NCI-H446 treated with DMSO at 0.1 percent for 48 hours (cell line): ENCODE measurements at regions not wholly inside any gene's neighbourhood (a gene's known extent, or its start where the extent isn't known, plus 50 kb on each side); places are given as distances from the start of the nearest gene placed in this dataset.
"Not testable (repeated sequence)": the region's sequence is repeated elsewhere in the genome, so short reads cannot be mapped to it uniquely, and the experiment has no call there.

Source experiments
- DNase-seq: peaks from one replicate; lab custom pipeline; 2025; lab: John Stamatoyannopoulos, UW

DNA sequence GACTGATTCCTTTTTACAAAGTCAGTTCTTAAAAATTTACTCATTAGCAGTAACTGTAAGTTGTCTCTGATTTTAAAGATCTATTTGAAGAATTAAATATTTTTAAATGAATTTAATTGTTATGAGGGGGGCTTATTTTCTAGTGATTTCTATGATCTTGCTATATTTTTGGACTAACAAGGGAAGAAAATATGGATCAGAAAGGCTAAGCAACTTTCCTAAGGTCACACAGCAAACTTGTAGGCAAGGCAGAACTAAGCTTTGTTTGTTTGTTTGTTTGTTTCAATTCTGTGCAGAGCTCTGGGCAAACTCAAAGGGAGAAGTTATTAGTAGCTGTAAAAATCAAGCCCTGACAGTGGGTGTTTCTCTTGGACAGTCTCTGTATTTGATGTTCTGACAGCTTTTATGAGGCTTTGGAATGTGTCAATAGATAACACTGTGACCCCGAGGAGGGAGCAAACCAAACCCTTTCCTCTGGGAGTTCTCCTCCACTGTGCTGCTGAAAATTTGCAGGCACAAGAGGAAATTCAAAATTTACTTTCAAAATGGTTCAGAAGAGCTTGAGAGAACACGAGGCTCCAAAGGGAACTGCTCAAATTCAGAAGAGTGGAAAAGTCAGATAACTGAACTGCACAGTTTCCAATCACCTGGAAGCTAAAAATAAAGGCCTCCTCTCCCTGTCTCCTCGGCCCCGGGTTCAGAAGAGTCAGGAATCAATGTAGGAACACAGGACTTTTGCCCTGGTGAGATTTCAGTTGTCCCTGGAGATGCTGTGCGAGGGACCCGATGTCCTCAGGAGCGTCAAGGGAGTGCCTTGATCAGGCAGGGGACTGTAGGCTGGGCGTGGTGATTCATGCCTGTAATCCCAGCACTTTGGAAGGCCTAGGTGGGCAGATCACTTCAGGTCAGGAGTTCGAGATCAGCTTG is 325.7 kb downstream of the GATA3 start:
- DNase-seq: no peak

GRCh38 chr10:8380833-8381496 is 326.5 kb downstream of the GATA3 start:
- DNase-seq: no peak

DNA sequence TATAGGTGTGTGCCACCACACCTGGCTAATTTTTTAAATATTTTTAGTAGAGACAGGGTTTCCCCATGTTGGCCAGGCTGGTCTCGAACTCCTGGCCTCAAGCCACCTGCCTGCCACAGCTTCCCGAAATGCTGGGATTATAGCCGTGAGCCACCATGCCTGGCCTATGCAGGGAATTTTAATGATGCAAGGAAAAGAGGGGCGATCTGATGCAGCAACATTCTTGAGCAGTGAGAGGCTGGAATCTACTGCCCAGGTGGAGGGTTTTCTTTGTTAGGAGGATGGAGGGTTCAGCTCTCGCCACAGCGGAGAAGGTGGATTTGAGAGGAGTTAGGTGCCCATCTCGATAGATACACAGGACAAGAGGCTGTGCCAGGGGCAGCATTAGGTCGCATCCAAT is 332.3 kb downstream of the GATA3 start:
- DNase-seq: no peak

GRCh38 chr10:8389630-8390029 is 335.1 kb downstream of the GATA3 start:
- no peak for DNase-seq

DNA sequence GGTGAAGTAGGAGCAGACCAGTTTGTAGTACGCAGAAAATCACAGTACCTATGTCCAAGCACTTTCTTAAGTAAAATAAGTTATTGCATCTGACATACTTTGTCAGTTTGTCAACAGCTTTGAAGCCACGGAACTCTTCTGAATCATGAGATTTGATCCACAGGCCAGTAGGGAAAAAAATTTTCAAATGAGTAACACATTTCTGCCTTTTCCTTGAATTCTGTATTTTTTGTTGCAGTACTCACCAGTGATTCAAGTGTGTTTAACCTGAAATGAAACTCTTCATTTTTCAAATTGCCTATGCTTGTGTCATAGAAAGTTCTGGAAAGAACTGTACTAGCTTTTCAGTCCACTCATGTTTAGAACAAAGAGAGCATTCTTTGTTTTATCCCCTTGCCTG is 337.7 kb downstream of the GATA3 start:
- no peak for DNase-seq

DNA sequence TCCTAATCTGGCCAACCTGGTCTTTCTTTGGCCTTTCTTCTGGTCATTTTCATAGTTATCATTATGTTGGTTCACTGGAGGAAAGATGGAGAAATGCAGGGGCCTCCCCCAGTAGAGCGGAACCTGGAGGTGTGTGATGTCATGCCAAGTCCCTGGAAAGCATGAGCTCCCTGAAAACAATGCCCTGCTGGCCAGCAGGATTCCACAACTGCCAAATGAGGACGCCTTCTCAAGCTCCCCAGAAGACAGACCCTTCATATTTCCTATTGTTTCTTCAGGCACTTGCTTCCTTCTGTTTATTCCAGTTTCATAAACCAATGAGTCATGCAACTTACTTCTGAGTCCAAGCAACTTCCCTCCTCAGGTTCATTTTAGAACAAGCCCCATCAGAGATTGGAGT is 339.0 kb downstream of the GATA3 start:
- DNase-seq: no peak

- DNase-seq: no peak
These were observed 342.2 kb downstream of the GATA3 start for GRCh38 chr10:8396675-8397074.

GRCh38 chr10:8398771-8399170 is 344.3 kb downstream of the GATA3 start:
- no peak for DNase-seq

- DNase-seq: no peak
These were observed 345.7 kb downstream of the GATA3 start for GRCh38 chr10:8400151-8400550.

- no peak for DNase-seq
These were observed 346.4 kb downstream of the GATA3 start for GRCh38 chr10:8400892-8401291.

- no peak for DNase-seq
These were observed 347.0 kb downstream of the GATA3 start for GRCh38 chr10:8401531-8401930.

DNA sequence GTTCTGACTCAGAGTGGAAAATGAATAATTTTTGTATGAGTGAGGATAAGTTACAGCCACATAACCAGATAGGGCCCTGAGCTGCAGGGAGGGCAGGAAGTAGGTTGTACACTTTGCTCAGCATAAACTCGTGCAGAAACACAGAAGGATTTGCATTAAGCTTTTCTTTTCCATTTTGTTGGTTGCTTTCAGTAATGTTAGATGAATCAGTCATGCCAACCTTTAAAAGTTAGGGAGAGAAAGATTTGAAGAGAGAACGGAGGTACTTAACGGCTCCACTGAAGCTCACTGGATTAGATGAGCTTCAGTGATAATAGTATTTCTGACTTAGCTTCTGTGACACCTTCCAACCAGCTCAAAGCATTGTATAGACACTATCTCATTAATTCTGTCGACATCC is 348.1 kb downstream of the GATA3 start:
- no peak for DNase-seq

DNA sequence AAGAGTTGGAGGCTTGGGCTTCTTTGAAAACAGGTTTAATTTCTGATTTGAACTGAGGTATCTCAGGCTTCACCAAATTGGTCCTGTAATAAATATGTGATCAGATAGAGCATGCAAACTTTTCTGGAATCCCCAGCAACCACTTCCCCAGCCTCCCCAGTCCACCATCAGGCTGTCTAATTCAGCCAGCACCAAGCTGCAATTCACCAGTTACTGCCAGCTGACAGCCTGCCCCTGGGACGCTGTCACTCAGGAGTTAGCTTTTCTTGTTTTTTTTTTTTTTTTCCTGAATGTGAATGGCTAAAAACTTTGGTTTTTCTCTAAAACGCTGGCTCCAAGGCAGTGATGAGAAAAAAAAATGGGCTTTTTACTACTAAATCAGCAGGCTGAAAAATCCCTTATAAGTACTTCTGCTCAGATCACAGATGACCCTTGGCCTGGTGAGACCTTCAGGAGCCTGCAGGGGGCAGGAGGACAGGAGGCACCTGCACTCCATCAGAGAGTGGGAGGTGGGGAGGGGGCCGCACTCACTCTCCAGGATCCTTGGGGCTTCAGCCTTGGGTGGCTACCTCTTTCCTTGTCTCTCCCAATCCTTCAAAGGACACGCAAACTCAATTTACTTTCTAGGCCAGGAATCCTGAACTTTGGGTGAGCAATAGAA is 349.4 kb downstream of the GATA3 start:
- DNase-seq: no peak

GRCh38 chr10:8404721-8405120 is 350.2 kb downstream of the GATA3 start:
- no peak for DNase-seq

GRCh38 chr10:8405596-8405995 is 351.1 kb downstream of the GATA3 start:
- DNase-seq: no peak

DNA sequence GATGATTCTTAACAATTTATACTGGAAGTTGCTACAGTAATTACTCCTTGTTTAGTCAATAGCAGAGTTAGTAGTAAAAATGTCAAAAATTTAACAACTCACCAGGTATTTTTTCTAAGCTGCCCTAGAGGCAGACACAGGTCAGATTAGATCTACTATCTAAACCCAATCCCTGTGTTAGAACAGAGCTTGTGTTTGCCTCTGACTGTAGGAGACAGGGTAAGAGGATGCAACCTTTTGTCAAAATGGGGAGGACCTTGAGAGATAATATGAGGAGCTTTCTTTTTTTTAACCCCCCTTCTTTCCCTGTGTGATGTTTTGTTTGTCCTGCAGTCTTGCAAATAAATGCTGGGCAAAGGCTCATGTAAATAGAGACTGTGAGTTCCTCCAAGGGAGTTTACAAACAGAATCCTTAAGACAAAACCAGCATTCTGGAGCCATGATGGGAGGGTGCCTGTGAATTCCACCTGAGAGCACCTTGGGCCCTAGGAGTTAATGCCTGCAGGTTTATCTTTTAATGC is 353.1 kb downstream of the GATA3 start:
- no peak for DNase-seq

DNA sequence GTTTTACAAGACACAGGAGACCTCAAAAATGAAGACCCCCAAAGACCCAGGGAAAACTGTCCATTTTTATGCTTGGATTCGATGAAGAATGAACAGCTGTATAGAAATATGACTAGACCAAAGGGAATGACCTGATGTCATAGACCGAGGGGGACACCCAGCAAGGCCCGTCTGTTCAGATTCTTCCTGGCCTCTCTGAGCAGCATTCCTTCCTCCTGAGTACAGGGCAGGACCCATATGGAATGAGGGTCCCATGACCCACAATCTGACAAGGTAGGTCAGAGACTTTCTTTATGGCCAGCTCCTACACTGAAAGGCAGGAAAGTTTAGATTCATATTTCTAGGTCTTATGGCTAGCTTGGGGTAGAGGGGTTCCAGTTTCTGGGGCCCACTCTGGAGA is 356.0 kb downstream of the GATA3 start:
- DNase-seq: no peak

DNA sequence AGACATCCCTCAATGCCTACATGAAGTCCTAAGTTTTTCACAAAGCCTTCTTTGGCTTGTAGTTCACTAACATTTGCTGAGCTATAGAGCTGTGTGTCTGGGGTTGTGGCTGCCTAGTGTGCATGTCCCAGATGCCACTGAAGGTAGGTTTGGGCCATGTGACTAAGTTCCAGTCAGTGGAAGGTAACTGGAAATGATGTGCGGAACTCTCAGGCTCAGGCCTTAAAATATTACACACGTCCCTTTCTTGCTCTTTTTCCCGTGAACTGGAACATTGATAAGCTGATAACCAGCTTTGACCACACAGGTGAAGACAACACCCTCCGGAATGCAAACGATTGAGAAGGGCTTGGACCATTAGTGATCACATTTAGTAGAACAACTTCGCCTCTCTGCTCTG is 358.1 kb downstream of the GATA3 start:
- no peak for DNase-seq

- DNase-seq: not testable (repeated sequence)
These were observed 360.5 kb downstream of the GATA3 start for GRCh38 chr10:8415029-8415428.

DNA sequence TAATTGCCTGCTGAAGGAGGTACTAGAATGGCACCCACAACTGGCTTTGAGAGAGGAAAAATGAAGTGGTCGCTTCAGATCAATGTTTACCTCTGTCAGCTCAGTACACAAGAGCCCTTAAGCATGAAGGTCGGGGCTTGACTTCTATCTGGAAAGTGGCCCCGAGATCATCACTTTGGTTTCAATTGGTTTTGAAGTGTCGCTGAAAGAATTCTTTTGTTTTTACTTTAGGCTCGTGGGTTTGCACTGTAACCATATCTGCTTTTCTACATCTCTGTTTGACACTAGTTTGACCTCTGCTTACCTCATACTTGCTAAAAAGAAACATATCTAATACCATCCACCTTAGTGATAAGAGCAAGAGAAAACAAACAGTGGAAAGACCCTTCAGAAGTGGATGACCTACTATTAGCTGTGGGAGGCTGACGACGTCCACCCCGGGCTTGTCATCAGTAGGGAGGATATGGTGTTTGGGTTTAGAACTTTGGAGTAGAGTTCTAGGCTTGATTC is 361.8 kb downstream of the GATA3 start:
- DNase-seq: no peak

GRCh38 chr10:8416760-8417159 is 362.3 kb downstream of the GATA3 start:
- no peak for DNase-seq

DNA sequence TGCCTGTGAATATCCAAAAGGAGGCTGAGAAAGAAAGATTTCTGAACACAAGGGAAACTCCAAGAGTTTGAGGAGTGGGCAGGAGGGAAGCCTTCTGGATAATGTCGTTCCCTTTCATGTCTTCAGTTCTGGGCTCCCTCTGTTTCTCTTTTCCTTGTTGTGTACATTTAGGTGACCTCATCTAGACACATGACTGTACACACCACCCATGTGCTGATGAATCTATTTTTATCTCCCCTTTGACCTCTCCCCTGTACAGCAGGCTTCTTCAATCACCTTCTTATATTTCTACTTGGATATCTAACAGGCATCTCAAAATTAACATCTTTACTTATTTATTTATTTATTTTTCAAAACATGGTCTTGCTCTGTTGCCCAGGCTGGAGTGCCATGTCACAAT is 363.1 kb downstream of the GATA3 start:
- no peak for DNase-seq

GRCh38 chr10:8418631-8419030 is 364.1 kb downstream of the GATA3 start:
- no peak for DNase-seq
